Upper lobe of left lung (tissue), 4 donors: ENCODE measurements at regions not wholly inside any gene's neighbourhood (a gene's known extent, or its start where the extent isn't known, plus 50 kb on each side); places are given as distances from the start of the nearest gene placed in this dataset.

Experiments used
- POLR2A ChIP-seq, 4 donors: fragments of 450-650 bp; IDR thresholded peaks; one replicate each; pipeline ENCODE4 v1.5.1; 2016 to 2017; ENCODE audit warnings: antibody characterized with exemption in 4 of 4, mild to moderate bottlenecking in 2 of 4
- TF ChIP-seq, protein P1 (sequence below), 6 experiments: fragments of 450-650 bp in 4 of 6; fragments of 200-600 bp in 2 of 6; sonication (generic) in 2 of 6; IDR thresholded peaks; one replicate each; pipeline ENCODE4 v1.5.1; 2016 to 2019; ENCODE audit warnings: antibody characterized with exemption in 6 of 6

GRCh38 chrX:98646351-98646750 lies 1762.6 kb downstream of the RPA4 start:
- TF ChIP-seq POLR2A (IDR thresholded peaks at IDR 0.05), result no peak
- TF ChIP-seq, protein P1, sequence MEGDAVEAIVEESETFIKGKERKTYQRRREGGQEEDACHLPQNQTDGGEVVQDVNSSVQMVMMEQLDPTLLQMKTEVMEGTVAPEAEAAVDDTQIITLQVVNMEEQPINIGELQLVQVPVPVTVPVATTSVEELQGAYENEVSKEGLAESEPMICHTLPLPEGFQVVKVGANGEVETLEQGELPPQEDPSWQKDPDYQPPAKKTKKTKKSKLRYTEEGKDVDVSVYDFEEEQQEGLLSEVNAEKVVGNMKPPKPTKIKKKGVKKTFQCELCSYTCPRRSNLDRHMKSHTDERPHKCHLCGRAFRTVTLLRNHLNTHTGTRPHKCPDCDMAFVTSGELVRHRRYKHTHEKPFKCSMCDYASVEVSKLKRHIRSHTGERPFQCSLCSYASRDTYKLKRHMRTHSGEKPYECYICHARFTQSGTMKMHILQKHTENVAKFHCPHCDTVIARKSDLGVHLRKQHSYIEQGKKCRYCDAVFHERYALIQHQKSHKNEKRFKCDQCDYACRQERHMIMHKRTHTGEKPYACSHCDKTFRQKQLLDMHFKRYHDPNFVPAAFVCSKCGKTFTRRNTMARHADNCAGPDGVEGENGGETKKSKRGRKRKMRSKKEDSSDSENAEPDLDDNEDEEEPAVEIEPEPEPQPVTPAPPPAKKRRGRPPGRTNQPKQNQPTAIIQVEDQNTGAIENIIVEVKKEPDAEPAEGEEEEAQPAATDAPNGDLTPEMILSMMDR (IDR thresholded peaks at IDR 0.05), result no peak
